MM.1S (cell line): ENCODE measurements at regions not wholly inside any gene's neighbourhood (a gene's known extent, or its start where the extent isn't known, plus 50 kb on each side); places are given as distances from the start of the nearest gene placed in this dataset.

Source experiments
- DNase-seq: peaks from one replicate; pipeline ENCODE4 v3.0.0-alpha.2; 2015
- H2AFZ ChIP-seq: fragments of 300-600 bp; sonication (generic); 2 replicates; pipeline ENCODE4 v1.6.0; 2016; ENCODE audit warnings: antibody characterized with exemption, low read length
- H3F3A ChIP-seq: fragments of 300-600 bp; sonication (generic); 2 replicates; pipeline ENCODE4 v1.6.1; 2016; ENCODE audit warnings: mild to moderate bottlenecking, antibody characterized with exemption, low read length, moderate library complexity, mixed read lengths; ENCODE audit not compliant: insufficient read depth
- H3K27ac ChIP-seq: fragments of 300-600 bp; sonication (generic); 2 replicates; pipeline ENCODE4 v1.5.1; 2016; ENCODE audit warnings: mild to moderate bottlenecking, low read length
- H3K27me3 ChIP-seq: fragments of 300-600 bp; sonication (generic); replicated peaks from 2 replicates; pipeline ENCODE4 v1.6.0; 2016; ENCODE audit warnings: low read length; ENCODE audit not compliant: insufficient read depth
- H3K36me3 ChIP-seq: fragments of 300-600 bp; sonication (generic); replicated peaks from 2 replicates; pipeline ENCODE4 v1.6.1; 2016; ENCODE audit warnings: mild to moderate bottlenecking, low read length, mixed read lengths; ENCODE audit not compliant: insufficient read depth
- H3K4me1 ChIP-seq: fragments of 300-600 bp; sonication (generic); 2 replicates; pipeline ENCODE4 v1.6.1; 2016; ENCODE audit warnings: low read length, mixed read lengths
- H3K4me2 ChIP-seq: fragments of 300-600 bp; sonication (generic); 2 replicates; pipeline ENCODE4 v1.6.0; 2016; ENCODE audit warnings: low read depth, low read length
- H3K4me3 ChIP-seq: fragments of 300-600 bp; sonication (generic); 2 replicates; pipeline ENCODE4 v1.5.1; 2016; ENCODE audit warnings: low read length, mixed read lengths
- H3K79me2 ChIP-seq: fragments of 300-600 bp; sonication (generic); 2 replicates; pipeline ENCODE4 v1.6.1; 2016; ENCODE audit warnings: mixed run types, low read length, mixed read lengths
- H3K9ac ChIP-seq: fragments of 300-600 bp; sonication (generic); 2 replicates; pipeline ENCODE4 v1.6.1; 2016; ENCODE audit warnings: low read length, mixed read lengths
- H3K9me2 ChIP-seq: fragments of 300-600 bp; sonication (generic); replicated peaks from 2 replicates; pipeline ENCODE4 v1.6.1; 2016; ENCODE audit warnings: mild to moderate bottlenecking, low read length, mixed read lengths; ENCODE audit not compliant: insufficient read depth
- H3K9me3 ChIP-seq: fragments of 300-600 bp; sonication (generic); replicated peaks from 2 replicates; pipeline ENCODE4 v1.6.1; 2016; ENCODE audit warnings: mild to moderate bottlenecking, low read length, mixed read lengths; ENCODE audit not compliant: insufficient read depth
- H4K20me1 ChIP-seq: fragments of 300-600 bp; sonication (generic); 2 replicates; pipeline ENCODE4 v1.6.1; 2016; ENCODE audit warnings: mild to moderate bottlenecking, low read length, moderate library complexity, mixed read lengths; ENCODE audit not compliant: insufficient read depth
- CTCF ChIP-seq: fragments of 300-600 bp; sonication (generic); IDR thresholded peaks from 2 replicates; pipeline ENCODE4 v1.5.1; 2016; ENCODE audit warnings: antibody characterized with exemption, low read length, mixed read lengths
- EZH2 ChIP-seq: fragments of 300-600 bp; sonication (generic); optimal IDR thresholded peaks from 2 replicates; pipeline ENCODE3; 2017; ENCODE audit warnings: low read depth, mild to moderate bottlenecking, antibody characterized with exemption, low read length, mixed read lengths
- EZH2phosphoT487 ChIP-seq: fragments of 300-600 bp; sonication (generic); IDR thresholded peaks from 2 replicates; pipeline ENCODE4 v1.6.1; 2018; ENCODE audit warnings: antibody characterized with exemption, low read length

- H3K27ac ChIP-seq, result no peak overlapping the region
- H3K4me1 ChIP-seq, result peaks cover 8% of the 10 kb centered on the region
- no peaks in the 10 kb centered on the region for H3K9me2 ChIP-seq
- no peaks in the 10 kb centered on the region for H3K9me3 ChIP-seq
- H3K27me3 ChIP-seq, result no peaks in the 10 kb centered on the region
- H3K9ac ChIP-seq, result no peak overlapping the region
- no peak for TF ChIP-seq CTCF
- TF ChIP-seq EZH2, result no peak
- TF ChIP-seq EZH2phosphoT487, result no peak
- no peak overlapping the region for H3K4me2 ChIP-seq
- no peaks in the 10 kb centered on the region for H3K36me3 ChIP-seq
- no peaks in the 10 kb centered on the region for H4K20me1 ChIP-seq
- H2AFZ ChIP-seq, result no peak overlapping the region
- no peaks in the 10 kb centered on the region for H3F3A ChIP-seq
- H3K79me2 ChIP-seq, result no peaks in the 10 kb centered on the region
- H3K4me3 ChIP-seq, result no peak overlapping the region
- no peak for DNase-seq
Measured at GRCh38 chr17:37796076-37796475, 51.2 kb upstream of the HNF1B start.
